Activated CD4-positive, alpha-beta T cell treated with anti-CD3 and anti-CD28 coated beads, Interleukin-2, Interleukin-4, amounts not matched to agents 100 ng/mL and 50 ng/mL, durations not matched to agents 16 hours and 8 hours (primary cell): ENCODE measurements at regions not wholly inside any gene's neighbourhood (a gene's known extent, or its start where the extent isn't known, plus 50 kb on each side); places are given as distances from the start of the nearest gene placed in this dataset.

Experiments
- DNase-seq: peaks from one replicate; pipeline ENCODE4 v3.0.0-alpha.2; 2020; ENCODE audit warnings: low spot score

- DNase-seq, result no peak
Measured at GRCh38 chr4:56085275-56085674, 136.5 kb downstream of the CEP135 start.

DNA sequence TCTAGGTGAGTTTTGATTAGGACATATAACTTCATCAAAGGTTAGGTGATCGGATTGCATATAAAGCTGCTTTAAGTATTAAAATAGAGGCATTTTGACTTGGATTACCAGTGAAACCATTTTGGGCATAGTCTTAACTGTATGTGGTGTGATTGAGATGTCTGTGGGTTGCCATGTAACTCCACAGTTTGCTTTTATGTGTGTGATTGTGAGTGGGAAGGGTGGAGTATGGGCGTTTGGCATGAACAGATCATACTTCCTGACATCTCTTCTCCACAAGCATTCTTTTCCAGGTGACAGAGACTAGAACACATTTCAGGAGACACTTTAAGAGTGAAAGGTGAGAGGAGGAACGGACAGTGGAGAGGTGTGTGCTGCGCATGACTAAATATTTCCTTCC is 136.1 kb downstream of the CEP135 start:
- DNase-seq, result no peak
